ENCODE measurements at regions not wholly inside any gene's neighbourhood (a gene's known extent, or its start where the extent isn't known, plus 50 kb on each side); places are given as distances from the start of the nearest gene placed in this dataset.

- Histone ChIP-seq H3K4me3 (ENCODE audit: low read length) (no peak overlapping the region), H3K9me3 (ENCODE audit: insufficient read depth, low read depth, low read length) (peaks cover 16% of the 10 kb centered on the region), H3K36me3 (ENCODE audit: insufficient read depth, low read depth, low read length) (no peaks in the 10 kb centered on the region), H3K27me3 (ENCODE audit: insufficient read depth, low read length) (no peaks in the 10 kb centered on the region), H3K27ac (ENCODE audit: low read length) (no peak overlapping the region), H3K9ac (ENCODE audit: low read depth, low read length) (no peak overlapping the region), H3K4me1 (ENCODE audit: insufficient read depth, low read length) (peaks cover 4% of the 10 kb centered on the region; the same call in 1 of the 2 replicates)
These were observed 486.1 kb upstream of the BTBD3 start for GRCh38 chr20:11431621-11432020.

GRCh38 chr20:11432407-11432806, 485.3 kb upstream of the BTBD3 start:
- Histone ChIP-seq H3K27ac (ENCODE audit: low read length) (no peak overlapping the region), H3K9me3 (ENCODE audit: insufficient read depth, low read depth, low read length) (peaks cover 24% of the 10 kb centered on the region)

DNA sequence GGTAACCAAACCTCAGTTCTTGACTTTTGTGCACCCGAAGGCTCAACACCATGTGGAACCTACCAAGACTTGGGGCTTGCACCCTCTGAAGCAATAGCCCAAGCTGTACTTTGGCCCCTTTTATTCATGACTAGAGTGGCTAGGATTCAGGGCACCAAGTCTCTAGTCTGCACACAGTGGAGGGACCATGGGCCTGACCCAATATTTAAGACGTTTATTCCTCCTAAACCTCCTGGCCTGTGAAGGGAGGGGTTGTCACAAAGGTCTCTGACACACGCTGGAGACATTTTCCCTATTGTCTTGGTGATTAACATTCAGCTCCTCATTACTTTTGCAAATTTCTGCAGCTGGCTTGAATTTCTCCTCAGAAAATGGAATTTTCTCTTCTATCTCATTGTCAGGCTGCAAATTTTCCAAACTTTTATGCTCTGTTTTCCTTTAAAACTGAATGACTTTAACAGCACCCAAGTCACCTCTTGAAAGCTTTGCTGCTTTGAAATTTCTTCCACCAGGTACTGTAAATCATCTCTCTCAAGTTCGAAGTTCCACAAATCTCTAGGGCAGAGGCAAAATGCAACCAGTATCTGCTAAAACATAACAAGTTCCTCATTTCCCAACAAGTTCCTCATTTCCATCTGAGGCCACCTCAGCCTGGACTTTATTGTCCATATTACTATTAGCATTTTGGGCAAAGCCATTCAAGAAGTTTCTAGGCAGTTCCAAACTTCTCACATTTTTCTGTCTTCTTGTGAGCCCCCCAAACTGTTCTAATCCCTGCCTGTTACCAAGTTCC, 481.4 kb upstream of the BTBD3 start:
- no peaks in the 10 kb centered on the region for H3K27me3 ChIP-seq (ENCODE audit: insufficient read depth, low read length)
- peaks cover 24% of the 10 kb centered on the region for H3K9me3 ChIP-seq (ENCODE audit: insufficient read depth, low read depth, low read length)
- no peaks in the 10 kb centered on the region for H3K4me1 ChIP-seq (ENCODE audit: insufficient read depth, low read length)
- no peak overlapping the region for H3K27ac ChIP-seq (ENCODE audit: low read length)
- no peak overlapping the region for H3K9ac ChIP-seq (ENCODE audit: low read depth, low read length)
- H3K36me3 ChIP-seq (ENCODE audit: insufficient read depth, low read depth, low read length): no peaks in the 10 kb centered on the region
- H3K4me3 ChIP-seq (ENCODE audit: low read length): no peak overlapping the region

More at GRCh38 chr20:11432407-11432806, 485.3 kb upstream of the BTBD3 start:
- no peaks in the 10 kb centered on the region for H3K36me3 ChIP-seq (ENCODE audit: insufficient read depth, low read depth, low read length)
- H3K4me3 ChIP-seq (ENCODE audit: low read length): no peak overlapping the region
- no peaks in the 10 kb centered on the region for H3K4me1 ChIP-seq (ENCODE audit: insufficient read depth, low read length)
- no peak overlapping the region for H3K9ac ChIP-seq (ENCODE audit: low read depth, low read length)
- no peaks in the 10 kb centered on the region for H3K27me3 ChIP-seq (ENCODE audit: insufficient read depth, low read length)

GRCh38 chr20:11437090-11437489, 480.6 kb upstream of the BTBD3 start:
- H3K9ac ChIP-seq (ENCODE audit: low read depth, low read length): no peak overlapping the region
- H3K4me3 ChIP-seq (ENCODE audit: low read length): no peak overlapping the region
- peaks cover 24% of the 10 kb centered on the region for H3K9me3 ChIP-seq (ENCODE audit: insufficient read depth, low read depth, low read length)
- no peaks in the 10 kb centered on the region for H3K27me3 ChIP-seq (ENCODE audit: insufficient read depth, low read length)
- no peak overlapping the region for H3K27ac ChIP-seq (ENCODE audit: low read length)
- no peaks in the 10 kb centered on the region for H3K4me1 ChIP-seq (ENCODE audit: insufficient read depth, low read length)
- H3K36me3 ChIP-seq (ENCODE audit: insufficient read depth, low read depth, low read length): no peaks in the 10 kb centered on the region

DNA sequence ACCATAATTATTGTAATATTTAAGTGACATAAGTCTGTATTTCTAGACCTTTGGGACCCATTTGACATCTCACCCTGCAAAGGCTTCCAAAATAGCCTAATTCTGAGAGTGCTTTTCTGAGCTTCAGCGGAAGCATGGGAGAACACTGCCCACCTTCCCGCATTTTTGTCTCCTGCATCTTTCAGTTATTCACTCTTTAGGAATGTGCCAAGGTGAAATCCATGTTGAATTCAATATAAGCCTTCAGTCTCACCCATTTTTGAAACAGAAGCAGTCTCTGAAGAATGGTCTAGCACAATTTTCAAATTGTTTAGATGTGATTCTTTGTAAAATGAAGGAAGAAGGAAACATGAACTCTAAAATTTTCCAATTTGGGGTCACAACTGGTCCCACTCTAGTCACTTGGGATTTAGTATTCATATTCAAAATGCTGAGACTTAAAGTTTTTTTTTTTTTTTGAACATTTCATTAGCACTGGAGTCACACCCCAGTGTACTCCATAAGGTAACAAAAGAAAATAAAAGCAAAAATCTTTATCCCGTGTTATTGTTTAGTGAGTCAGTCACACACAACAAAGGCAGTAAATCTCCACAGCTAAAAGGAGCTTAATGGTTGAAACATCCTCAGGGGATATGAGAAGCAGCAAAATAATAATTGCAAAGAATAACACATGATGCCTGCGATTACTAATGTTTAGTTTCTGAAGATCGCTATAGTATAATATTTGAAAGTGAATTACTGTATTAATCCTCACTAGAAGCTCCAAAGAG, 479.9 kb upstream of the BTBD3 start:
- H3K27me3 ChIP-seq (ENCODE audit: insufficient read depth, low read length): no peaks in the 10 kb centered on the region
- H3K36me3 ChIP-seq (ENCODE audit: insufficient read depth, low read depth, low read length): no peaks in the 10 kb centered on the region
- H3K4me1 ChIP-seq (ENCODE audit: insufficient read depth, low read length): peaks cover under 1% of the 10 kb centered on the region; the same call in 1 of the 2 replicates
- no peak overlapping the region for H3K4me3 ChIP-seq (ENCODE audit: low read length)
- H3K9me3 ChIP-seq (ENCODE audit: insufficient read depth, low read depth, low read length): peaks cover 24% of the 10 kb centered on the region
- H3K9ac ChIP-seq (ENCODE audit: low read depth, low read length): no peak overlapping the region
- no peak overlapping the region for H3K27ac ChIP-seq (ENCODE audit: low read length)

- no peak overlapping the region for H3K27ac ChIP-seq (ENCODE audit: low read length)
- peaks cover 24% of the 10 kb centered on the region for H3K9me3 ChIP-seq (ENCODE audit: insufficient read depth, low read depth, low read length)
- H3K4me1 ChIP-seq (ENCODE audit: insufficient read depth, low read length): peaks cover 6% of the 10 kb centered on the region
- H3K4me3 ChIP-seq (ENCODE audit: low read length): no peak overlapping the region
- H3K27me3 ChIP-seq (ENCODE audit: insufficient read depth, low read length): no peaks in the 10 kb centered on the region
- no peaks in the 10 kb centered on the region for H3K36me3 ChIP-seq (ENCODE audit: insufficient read depth, low read depth, low read length)
- H3K9ac ChIP-seq (ENCODE audit: low read depth, low read length): no peak overlapping the region
These were observed 479.3 kb upstream of the BTBD3 start for GRCh38 chr20:11438412-11438811.

- no peak overlapping the region for H3K9ac ChIP-seq (ENCODE audit: low read depth, low read length)
- H3K27ac ChIP-seq (ENCODE audit: low read length): no peak overlapping the region
- no peak overlapping the region for H3K4me3 ChIP-seq (ENCODE audit: low read length)
- H3K9me3 ChIP-seq (ENCODE audit: insufficient read depth, low read depth, low read length): no peaks in the 10 kb centered on the region
- no peaks in the 10 kb centered on the region for H3K27me3 ChIP-seq (ENCODE audit: insufficient read depth, low read length)
- peaks cover 20% of the 10 kb centered on the region for H3K4me1 ChIP-seq (ENCODE audit: insufficient read depth, low read length)
- H3K36me3 ChIP-seq (ENCODE audit: insufficient read depth, low read depth, low read length): no peaks in the 10 kb centered on the region
These were observed 474.1 kb upstream of the BTBD3 start for GRCh38 chr20:11443382-11444119.

- Histone ChIP-seq H3K36me3 (ENCODE audit: insufficient read depth, low read depth, low read length) (no peaks in the 10 kb centered on the region), H3K9me3 (ENCODE audit: insufficient read depth, low read depth, low read length) (no peaks in the 10 kb centered on the region), H3K4me1 (ENCODE audit: insufficient read depth, low read length) (peaks cover 20% of the 10 kb centered on the region), H3K9ac (ENCODE audit: low read depth, low read length) (no peak overlapping the region), H3K4me3 (ENCODE audit: low read length) (no peak overlapping the region), H3K27ac (ENCODE audit: low read length) (no peak overlapping the region), H3K27me3 (ENCODE audit: insufficient read depth, low read length) (no peaks in the 10 kb centered on the region)
These were observed 472.5 kb upstream of the BTBD3 start for GRCh38 chr20:11445161-11445560.

- peaks cover 20% of the 10 kb centered on the region for H3K4me1 ChIP-seq (ENCODE audit: insufficient read depth, low read length)
- H3K27ac ChIP-seq (ENCODE audit: low read length): no peak overlapping the region
- no peak overlapping the region for H3K4me3 ChIP-seq (ENCODE audit: low read length)
- H3K9me3 ChIP-seq (ENCODE audit: insufficient read depth, low read depth, low read length): no peaks in the 10 kb centered on the region
- H3K9ac ChIP-seq (ENCODE audit: low read depth, low read length): no peak overlapping the region
- H3K36me3 ChIP-seq (ENCODE audit: insufficient read depth, low read depth, low read length): no peaks in the 10 kb centered on the region
- no peaks in the 10 kb centered on the region for H3K27me3 ChIP-seq (ENCODE audit: insufficient read depth, low read length)
These were observed 471.8 kb upstream of the BTBD3 start for GRCh38 chr20:11445891-11446290.

- Histone ChIP-seq H3K4me3 (ENCODE audit: low read length) (no peak overlapping the region), H3K4me1 (ENCODE audit: insufficient read depth, low read length) (peaks cover 31% of the 10 kb centered on the region), H3K9me3 (ENCODE audit: insufficient read depth, low read depth, low read length) (no peaks in the 10 kb centered on the region), H3K36me3 (ENCODE audit: insufficient read depth, low read depth, low read length) (no peaks in the 10 kb centered on the region), H3K27ac (ENCODE audit: low read length) (no peak overlapping the region), H3K9ac (ENCODE audit: low read depth, low read length) (no peak overlapping the region), H3K27me3 (ENCODE audit: insufficient read depth, low read length) (no peaks in the 10 kb centered on the region)
These were observed 470.2 kb upstream of the BTBD3 start for GRCh38 chr20:11447371-11448100.

DNA sequence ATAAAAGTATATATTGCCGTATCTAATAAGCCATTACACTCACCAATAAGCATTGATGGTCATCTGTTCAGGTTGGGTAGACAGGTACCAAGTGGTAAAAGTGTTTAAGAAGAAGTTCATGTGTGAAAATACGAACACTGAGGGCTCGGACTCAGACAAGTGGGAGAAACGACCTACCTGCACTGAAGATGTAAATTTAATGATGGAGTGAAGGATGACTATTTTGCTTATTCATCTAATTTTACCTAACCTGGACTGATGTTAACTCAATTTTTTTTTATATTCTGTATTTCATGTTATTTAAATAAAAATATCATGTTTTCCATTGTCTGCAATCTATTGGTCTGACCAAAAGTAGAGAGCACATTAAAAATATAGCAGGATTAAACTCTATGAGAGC, 469.1 kb upstream of the BTBD3 start:
- Histone ChIP-seq H3K4me3 (ENCODE audit: low read length) (no peak overlapping the region), H3K36me3 (ENCODE audit: insufficient read depth, low read depth, low read length) (no peaks in the 10 kb centered on the region), H3K27ac (ENCODE audit: low read length) (no peak overlapping the region), H3K9ac (ENCODE audit: low read depth, low read length) (no peak overlapping the region), H3K27me3 (ENCODE audit: insufficient read depth, low read length) (no peaks in the 10 kb centered on the region), H3K4me1 (ENCODE audit: insufficient read depth, low read length) (peaks cover 23% of the 10 kb centered on the region), H3K9me3 (ENCODE audit: insufficient read depth, low read depth, low read length) (no peaks in the 10 kb centered on the region)

Data from iPS-20b (cell line).